ENCODE measurements at regions not wholly inside any gene's neighbourhood (a gene's known extent, or its start where the extent isn't known, plus 50 kb on each side); places are given as distances from the start of the nearest gene placed in this dataset.

DNA sequence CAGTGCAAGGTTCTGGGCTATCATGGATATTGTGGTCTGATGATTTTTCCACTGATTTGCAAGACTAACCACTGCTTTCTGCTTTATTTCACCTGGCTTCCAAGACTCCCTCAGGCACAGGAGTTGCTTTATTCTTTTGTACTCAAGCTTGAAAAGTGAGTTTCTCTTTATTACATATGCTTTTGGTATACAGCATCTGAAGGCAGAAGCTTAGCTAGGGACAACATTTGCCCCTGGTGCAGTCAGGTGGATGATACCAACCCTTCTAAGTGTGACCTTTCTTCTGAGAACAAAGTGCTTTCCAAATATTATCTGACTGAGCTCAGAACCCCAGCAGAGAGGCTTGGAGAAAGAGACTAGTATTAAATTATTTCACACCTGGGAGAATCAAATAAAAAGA, 94.0 kb upstream of the PHACTR1 start:
- Mint-ChIP-seq H3K27ac (no peak overlapping the region), H3K9me3 (no peaks in the 10 kb centered on the region), H3K36me3 (ENCODE audit: insufficient read depth in 1 of 3, low read depth in 3 of 3) (no peaks in the 10 kb centered on the region; a peak in 1 of 7 replicates), H3K4me1 (peaks cover 0 to 2% of the 10 kb centered on the region in 2 experiments; a peak in 2 of 4 replicates), H3K4me3 (no peak overlapping the region), H3K27me3 (ENCODE audit: low read depth) (no peaks in the 10 kb centered on the region; the same call in 1 of the 2 replicates)
- H3K14ac ChIP-seq (ENCODE audit: insufficient read depth, low read length) = no peak overlapping the region
- H4K20me1 ChIP-seq (ENCODE audit: control insufficient read depth, insufficient read depth, insufficient read length) = no peaks in the 10 kb centered on the region
- H3K9me3 ChIP-seq (ENCODE audit: control insufficient read depth, low read depth, low read length) = no peaks in the 10 kb centered on the region
- no peak for DNase-seq
- H4K8ac ChIP-seq (replicated peaks; ENCODE audit: insufficient read length, low read depth, low read length) = no peak overlapping the region
- H3K18ac ChIP-seq (ENCODE audit: insufficient read length, low read depth, low read length) = no peak overlapping the region
- H2BK20ac ChIP-seq (ENCODE audit: low read depth, low read length, poor library complexity, severe bottlenecking) = no peak overlapping the region
- H2AK5ac ChIP-seq (ENCODE audit: insufficient read length, low read length) = no peak overlapping the region
- no peaks in the 10 kb centered on the region; the same call in 1 of the 2 replicates for H3K27me3 ChIP-seq (ENCODE audit: insufficient read depth, low read length)
- no peak overlapping the region for H2BK5ac ChIP-seq (ENCODE audit: insufficient read length, low read length)
- H2BK120ac ChIP-seq (ENCODE audit: low read depth, low read length, poor library complexity, severe bottlenecking) = no peak overlapping the region
- no peaks in the 10 kb centered on the region for H3K23me2 ChIP-seq (ENCODE audit: insufficient read length, low read depth, low read length, poor library complexity, severe bottlenecking)
- H3K4me2 ChIP-seq (ENCODE audit: insufficient read depth, insufficient read length, low read length) = no peak overlapping the region
- TF ChIP-seq, protein P1, sequence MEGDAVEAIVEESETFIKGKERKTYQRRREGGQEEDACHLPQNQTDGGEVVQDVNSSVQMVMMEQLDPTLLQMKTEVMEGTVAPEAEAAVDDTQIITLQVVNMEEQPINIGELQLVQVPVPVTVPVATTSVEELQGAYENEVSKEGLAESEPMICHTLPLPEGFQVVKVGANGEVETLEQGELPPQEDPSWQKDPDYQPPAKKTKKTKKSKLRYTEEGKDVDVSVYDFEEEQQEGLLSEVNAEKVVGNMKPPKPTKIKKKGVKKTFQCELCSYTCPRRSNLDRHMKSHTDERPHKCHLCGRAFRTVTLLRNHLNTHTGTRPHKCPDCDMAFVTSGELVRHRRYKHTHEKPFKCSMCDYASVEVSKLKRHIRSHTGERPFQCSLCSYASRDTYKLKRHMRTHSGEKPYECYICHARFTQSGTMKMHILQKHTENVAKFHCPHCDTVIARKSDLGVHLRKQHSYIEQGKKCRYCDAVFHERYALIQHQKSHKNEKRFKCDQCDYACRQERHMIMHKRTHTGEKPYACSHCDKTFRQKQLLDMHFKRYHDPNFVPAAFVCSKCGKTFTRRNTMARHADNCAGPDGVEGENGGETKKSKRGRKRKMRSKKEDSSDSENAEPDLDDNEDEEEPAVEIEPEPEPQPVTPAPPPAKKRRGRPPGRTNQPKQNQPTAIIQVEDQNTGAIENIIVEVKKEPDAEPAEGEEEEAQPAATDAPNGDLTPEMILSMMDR (conservative IDR thresholded peaks at IDR 0.05) = no peak
- no peak overlapping the region for H4K5ac ChIP-seq (ENCODE audit: insufficient read length, low read depth, low read length)
- no peak overlapping the region for H3K23ac ChIP-seq (ENCODE audit: insufficient read length, low read depth, low read length)
- no peaks in the 10 kb centered on the region for H3K79me1 ChIP-seq (ENCODE audit: insufficient read depth, low read depth, low read length, poor library complexity, severe bottlenecking)
- no peak overlapping the region for H3K27ac ChIP-seq (ENCODE audit: insufficient read length, low read depth, low read length)
- no peak overlapping the region for H2BK15ac ChIP-seq (ENCODE audit: low read depth, low read length)
- H3K4me1 ChIP-seq (ENCODE audit: insufficient read depth, low read length) = no peaks in the 10 kb centered on the region
- no peak overlapping the region for H4K91ac ChIP-seq (ENCODE audit: insufficient read length, low read depth, low read length)
- H3K79me2 ChIP-seq (ENCODE audit: insufficient read depth, low read length) = no peaks in the 10 kb centered on the region
- H3K4ac ChIP-seq (ENCODE audit: low read depth, low read length) = no peak overlapping the region
- no peak overlapping the region for H2BK12ac ChIP-seq (ENCODE audit: insufficient read length, low read depth, low read length)
- no peak overlapping the region for H3T11ph ChIP-seq (ENCODE audit: low read length)
- H3K56ac ChIP-seq (ENCODE audit: insufficient read length, low read depth, low read length) = no peak overlapping the region
- H3K9ac ChIP-seq (ENCODE audit: extremely low read depth, insufficient read length, low read length) = no peak overlapping the region
- no peak overlapping the region for H2AFZ ChIP-seq (ENCODE audit: low read length)

All from H9 (cell line).